H1 (cell line): ENCODE measurements at regions not wholly inside any gene's neighbourhood (a gene's known extent, or its start where the extent isn't known, plus 50 kb on each side); places are given as distances from the start of the nearest gene placed in this dataset.

Experiments
- CTCF ChIA-PET: fragments of 300-600 bp; sonication (Branson Sonifier 250); formaldehyde crosslinking; loops from one replicate; lab custom pipeline; 2021; ENCODE audit not compliant: partially characterized antibody; lab: Charles Lee
- POLR2A ChIA-PET: fragments of 300-600 bp; sonication (Branson Sonifier 250); formaldehyde crosslinking; loops from one replicate; lab custom pipeline; 2021; ENCODE audit warnings: inconsistent platforms; ENCODE audit not compliant: partially characterized antibody; lab: Charles Lee
- DNase-seq, 2 experiments: peaks; one replicate each; pipeline versions ENCODE4 v3.0.0 to v3.0.0-alpha.2; 2010 to 2022; ENCODE audit warnings: low spot score in 2 of 2, low read depth in 1 of 2, mixed read lengths in 1 of 2
- FAIRE-seq: peaks from 2 replicates; lab custom pipeline; 2011; peaks lifted over from hg19 to GRCh38; lab: Jason Lieb, UNC
- H2AFZ ChIP-seq: 2 replicates; pipeline ENCODE4 v1.8.1; 2012; ENCODE audit warnings: low read length, inconsistent platforms
- H2AK5ac ChIP-seq: 2 replicates; pipeline ENCODE4 v1.6.1; 2013; ENCODE audit warnings: low read depth, low read length
- H2BK120ac ChIP-seq: replicated peaks from 2 replicates; pipeline ENCODE3; 2013; ENCODE audit warnings: low read depth, low read length, inconsistent platforms
- H2BK12ac ChIP-seq: 2 replicates; pipeline ENCODE4 v1.6.1; 2013; ENCODE audit warnings: low read depth, low read length
- H2BK15ac ChIP-seq: 2 replicates; pipeline ENCODE4 v1.6.1; 2013; ENCODE audit warnings: low read length
- H2BK20ac ChIP-seq: 2 replicates; pipeline ENCODE4 v1.6.1; 2013; ENCODE audit warnings: low read length
- H2BK5ac ChIP-seq: 2 replicates; pipeline ENCODE4 v1.6.1; 2013; ENCODE audit warnings: low read depth, low read length
- H3K14ac ChIP-seq: 2 replicates; pipeline ENCODE4 v1.6.1; 2013; ENCODE audit warnings: inconsistent platforms; ENCODE audit not compliant: insufficient read length
- H3K18ac ChIP-seq: 2 replicates; pipeline ENCODE4 v1.6.1; 2013; ENCODE audit warnings: low read length; ENCODE audit errors: extremely low read depth
- H3K23ac ChIP-seq: 2 replicates; pipeline ENCODE4 v1.6.1; 2013; ENCODE audit warnings: inconsistent platforms; ENCODE audit not compliant: insufficient read length
- H3K23me2 ChIP-seq: 2 replicates; pipeline ENCODE4 v1.6.1; 2013; ENCODE audit warnings: low read depth, low read length
- H3K27ac ChIP-seq: 2 replicates; pipeline ENCODE4 v1.6.1; 2011; ENCODE audit warnings: low read depth, low read length, inconsistent platforms
- H3K27me3 ChIP-seq, 4 experiments: replicated peaks in 1 of 4; 1 replicate in 1 of 4; 2 replicates in 3 of 4; pipeline versions ENCODE4 v1.6.1 to v1.8.1; 2011 to 2013; ENCODE audit warnings: low read length in 3 of 4, mild to moderate bottlenecking in 3 of 4, inconsistent platforms in 2 of 4, mixed read lengths in 2 of 4, moderate library complexity in 1 of 4; ENCODE audit not compliant: control insufficient read depth in 3 of 4, insufficient read depth in 3 of 4; ENCODE audit errors: extremely low read depth in 1 of 4
- H3K36me3 ChIP-seq, 4 experiments: 2 replicates each; pipeline versions ENCODE4 v1.6.1 to v1.8.1; 2011 to 2013; ENCODE audit warnings: mild to moderate bottlenecking in 4 of 4, low read length in 3 of 4, moderate library complexity in 2 of 4, control low read depth in 1 of 4, inconsistent platforms in 1 of 4; ENCODE audit not compliant: insufficient read depth in 4 of 4, control insufficient read depth in 2 of 4
- H3K4ac ChIP-seq: replicated peaks from 2 replicates; pipeline ENCODE3; 2013; ENCODE audit warnings: low read length, low read depth, mixed read lengths, inconsistent platforms; ENCODE audit not compliant: insufficient read length
- H3K4me1 ChIP-seq, 4 experiments: replicated peaks in 1 of 4; 1 replicate in 1 of 4; 2 replicates in 3 of 4; pipeline versions ENCODE4 v1.6.1 to v1.8.1; 2011 to 2013; ENCODE audit warnings: low read length in 3 of 4, inconsistent platforms in 2 of 4, mixed read lengths in 1 of 4; ENCODE audit not compliant: insufficient read depth in 4 of 4, control insufficient read depth in 3 of 4
- H3K4me2 ChIP-seq, 2 experiments: 2 replicates each; pipeline versions ENCODE4 v1.6.1 to v1.8.1; 2011 to 2013; ENCODE audit warnings: low read depth in 2 of 2, low read length in 2 of 2, control low read depth in 1 of 2, inconsistent platforms in 1 of 2, mild to moderate bottlenecking in 1 of 2; ENCODE audit not compliant: insufficient read depth in 1 of 2
- H3K4me3 ChIP-seq, 4 experiments: fragments of 200-600, 300-600 bp in 1 of 4; sonication (generic), shearing (Covaris generic), sonication (Bioruptor Twin) in 1 of 4; 2 replicates each; pipeline versions ENCODE4 v1.5.1 to v1.8.1; 2011 to 2016; ENCODE audit warnings: low read length in 4 of 4, low read depth in 3 of 4, control low read depth in 2 of 4, inconsistent platforms in 2 of 4, mild to moderate bottlenecking in 2 of 4, mixed read lengths in 1 of 4, moderate library complexity in 1 of 4; ENCODE audit not compliant: insufficient read depth in 2 of 4; ENCODE audit errors: extremely low read depth in 1 of 4
- H3K56ac ChIP-seq: replicated peaks from 2 replicates; pipeline ENCODE3; 2013; ENCODE audit warnings: low read depth, mild to moderate bottlenecking, mixed read lengths, low read length, inconsistent platforms; ENCODE audit not compliant: insufficient read length
- H3K79me1 ChIP-seq: 2 replicates; pipeline ENCODE4 v1.6.1; 2013; ENCODE audit warnings: low read depth, low read length, control low read depth
- H3K79me2 ChIP-seq, 2 experiments: 2 replicates each; pipeline versions ENCODE4 v1.6.1 to v1.8.1; 2012 to 2013; ENCODE audit warnings: low read length in 2 of 2, mild to moderate bottlenecking in 2 of 2, inconsistent platforms in 1 of 2; ENCODE audit not compliant: insufficient read depth in 2 of 2, control insufficient read depth in 1 of 2
- H3K9ac ChIP-seq, 4 experiments: replicated peaks in 1 of 4; 1 replicate in 1 of 4; 2 replicates in 3 of 4; pipeline versions ENCODE4 v1.6.1 to v1.8.1; 2011 to 2013; ENCODE audit warnings: low read depth in 3 of 4, low read length in 3 of 4, control low read depth in 2 of 4, mild to moderate bottlenecking in 2 of 4, moderate library complexity in 2 of 4, inconsistent platforms in 1 of 4; ENCODE audit errors: extremely low read depth in 1 of 4
- H3K9me3 ChIP-seq, 2 experiments: 2 replicates each; pipeline versions ENCODE4 v1.6.1 to v1.8.1; 2012 to 2013; ENCODE audit warnings: mild to moderate bottlenecking in 2 of 2, moderate library complexity in 2 of 2, control low read depth in 1 of 2, inconsistent platforms in 1 of 2, low read depth in 1 of 2, low read length in 1 of 2, mixed read lengths in 1 of 2; ENCODE audit not compliant: insufficient read depth in 2 of 2
- H4K20me1 ChIP-seq, 2 experiments: replicated peaks in 1 of 2; 2 replicates each; pipeline versions ENCODE3 to v1.8.1; 2011 to 2013; ENCODE audit warnings: inconsistent platforms in 2 of 2, low read length in 2 of 2, mild to moderate bottlenecking in 1 of 2; ENCODE audit not compliant: insufficient read depth in 2 of 2, control insufficient read depth in 1 of 2
- H4K5ac ChIP-seq: 2 replicates; pipeline ENCODE4 v1.6.1; 2013; ENCODE audit warnings: low read length, low read depth, mixed read lengths, inconsistent platforms; ENCODE audit not compliant: insufficient read length
- H4K8ac ChIP-seq: 2 replicates; pipeline ENCODE4 v1.8.0; 2013; ENCODE audit warnings: mild to moderate bottlenecking, moderate library complexity, low read length, inconsistent platforms; ENCODE audit not compliant: insufficient read depth; ENCODE audit errors: extremely low read depth
- H4K91ac ChIP-seq: replicated peaks from 2 replicates; pipeline ENCODE3; 2013; ENCODE audit warnings: low read length, mixed read lengths, inconsistent platforms; ENCODE audit not compliant: insufficient read length
- BACH1 ChIP-seq: IDR thresholded peaks from 2 replicates; pipeline ENCODE4 v1.6.1; 2012; ENCODE audit warnings: low read length, improper control_type of control experiment
- BRCA1 ChIP-seq: IDR thresholded peaks from 2 replicates; pipeline ENCODE4 v1.6.1; 2012; ENCODE audit warnings: low read depth, low read length, improper control_type of control experiment
- CEBPB ChIP-seq: IDR thresholded peaks from 2 replicates; pipeline ENCODE4 v1.6.1; 2012; ENCODE audit warnings: low read depth, low read length
- E2F6 ChIP-seq: IDR thresholded peaks from 2 replicates; pipeline ENCODE4 v1.6.1; 2012; ENCODE audit warnings: inconsistent platforms
- POLR2A ChIP-seq, 2 experiments: IDR thresholded peaks; 1 replicate in 1 of 2; 2 replicates in 1 of 2; pipeline ENCODE4 v1.6.1; 2011; ENCODE audit warnings: low read depth in 2 of 2, low read length in 2 of 2, mild to moderate bottlenecking in 2 of 2; ENCODE audit errors: control extremely low read depth in 1 of 2
- POLR2AphosphoS5 ChIP-seq: IDR thresholded peaks from 2 replicates; pipeline ENCODE4 v1.6.1; 2011; ENCODE audit warnings: low read depth, low read length
- RAD21 ChIP-seq, 2 experiments: IDR thresholded peaks in 1 of 2; conservative IDR thresholded peaks in 1 of 2; 2 replicates each; pipeline ENCODE4 v1.6.1; 2011; ENCODE audit warnings: low read depth in 2 of 2, low read length in 2 of 2, improper control_type of control experiment in 1 of 2, inconsistent platforms in 1 of 2, mild to moderate bottlenecking in 1 of 2, moderate library complexity in 1 of 2
- RBBP5 ChIP-seq: IDR thresholded peaks from 2 replicates; pipeline ENCODE4 v1.7.1; 2012; ENCODE audit warnings: low read depth, mild to moderate bottlenecking, inconsistent platforms, low read length, moderate library complexity, borderline replicate concordance
- RXRA ChIP-seq: IDR thresholded peaks from 2 replicates; pipeline ENCODE4 v1.6.1; 2011; ENCODE audit warnings: low read depth, mild to moderate bottlenecking, low read length, moderate library complexity; ENCODE audit not compliant: insufficient read depth
- SP1 ChIP-seq: IDR thresholded peaks from 2 replicates; pipeline ENCODE4 v1.6.1; 2011; ENCODE audit warnings: low read depth, low read length
- SRF ChIP-seq: IDR thresholded peaks from 2 replicates; pipeline ENCODE4 v1.6.1; 2011; ENCODE audit warnings: mild to moderate bottlenecking, low read depth, low read length, moderate library complexity
- USF2 ChIP-seq: IDR thresholded peaks from 2 replicates; pipeline ENCODE4 v1.6.1; 2011; ENCODE audit warnings: low read length, improper control_type of control experiment
- WGBS, 2 experiments: shearing (Covaris generic) in 1 of 2; methylation state at CpG; one replicate each; pipeline versions ENCODE4 v1.1.6 to v1.1.7; 2013 to 2015; ENCODE audit warnings: low lambda C conversion rate in 2 of 2, mixed read lengths in 2 of 2, inconsistent platforms in 1 of 2, low coverage in 1 of 2, missing lambda C conversion rate in 1 of 2; ENCODE audit not compliant: insufficient replicate concordance in 2 of 2, insufficient coverage in 1 of 2, insufficient read length in 1 of 2; ENCODE audit errors: extremely low coverage in 1 of 2, missing lambda C conversion rate in 1 of 2; 5-methylcytosine and 5-hydroxymethylcytosine counted together

- Histone ChIP-seq H3K4me2 (no peak overlapping the region), H3K27ac (no peak overlapping the region), H4K5ac (no peak overlapping the region), H3K23ac (no peak overlapping the region), H3K18ac (no peak overlapping the region), H3K27me3 (no peaks in the 10 kb centered on the region), H4K20me1 (no peaks in the 10 kb centered on the region), H3K9ac (no peak overlapping the region), H4K91ac (no peak overlapping the region), H2AK5ac (no peak overlapping the region), H3K4me3 (no peak overlapping the region), H3K56ac (no peak overlapping the region), H3K4me1 (no peaks in the 10 kb centered on the region), H3K14ac (no peak overlapping the region), H3K79me2 (no peaks in the 10 kb centered on the region), H2BK5ac (no peak overlapping the region), H3K36me3 (no peaks in the 10 kb centered on the region), H2BK120ac (no peak overlapping the region), H2AFZ (no peak overlapping the region), H2BK20ac (no peak overlapping the region), H3K23me2 (no peaks in the 10 kb centered on the region), H3K4ac (no peak overlapping the region), H2BK12ac (no peak overlapping the region), H4K8ac (no peak overlapping the region), H3K79me1 (no peaks in the 10 kb centered on the region), H3K9me3 (no peaks in the 10 kb centered on the region), H2BK15ac (no peak overlapping the region)
- CTCF ChIA-PET = no interaction called here
- DNase-seq (no peak), FAIRE-seq (no peak)
- POLR2A ChIA-PET = no interaction called here
- WGBS, 2 experiments = 84% methylated on average over 17 of the region's 17 CpGs; no CpG with 5 or more reads in 1 of the 2 experiments
- TF ChIP-seq SRF (no peak), USF2 (no peak), RAD21 (IDR thresholded peaks at IDR 0.05 in 1 of 2, conservative IDR thresholded peaks at IDR 0.05 in 1 of 2; ENCODE audit: low read depth in 2 of 2, low read length in 2 of 2) (no peak), E2F6 (no peak), SP1 (no peak), BACH1 (no peak), CEBPB (no peak), BRCA1 (no peak), POLR2A (IDR thresholded peaks at IDR 0.05; ENCODE audit: control extremely low read depth in 1 of 2, low read depth in 2 of 2, low read length in 2 of 2) (no peak), RBBP5 (no peak), POLR2AphosphoS5 (no peak), RXRA (no peak)
These were observed 369.8 kb downstream of the SV2B start for GRCh38 chr15:91469632-91470567.
